EL (cell line): ENCODE measurements at regions not wholly inside any gene's neighbourhood (a gene's known extent, or its start where the extent isn't known, plus 50 kb on each side); places are given as distances from the start of the nearest gene placed in this dataset.

Experiments used
- DNase-seq: peaks from one replicate; pipeline ENCODE4 v3.0.0-alpha.2; 2016

- no peak for DNase-seq
Observed at GRCh38 chr14:58912287-58912686, 274.5 kb downstream of the DACT1 start.

GRCh38 chr14:58912799-58913432 lies 275.2 kb downstream of the DACT1 start:
- DNase-seq: no peak

GRCh38 chr14:58914279-58914855 lies 274.1 kb upstream of the DAAM1 start:
- DNase-seq: no peak

GRCh38 chr14:58915646-58916045 lies 272.8 kb upstream of the DAAM1 start:
- DNase-seq: no peak

GRCh38 chr14:58918066-58918738 lies 270.3 kb upstream of the DAAM1 start:
- peak; percentile 47 for DNase-seq

- no peak for DNase-seq
Observed at GRCh38 chr14:58919217-58919616, 269.2 kb upstream of the DAAM1 start.

- DNase-seq: no peak
Observed at GRCh38 chr14:58920230-58920629, 268.2 kb upstream of the DAAM1 start.

GRCh38 chr14:58922201-58922940 lies 266.1 kb upstream of the DAAM1 start:
- DNase-seq: peak; percentile 17

- no peak for DNase-seq
Observed at GRCh38 chr14:58923751-58924405, 264.6 kb upstream of the DAAM1 start.

- no peak for DNase-seq
Observed at GRCh38 chr14:58941629-58942028, 246.8 kb upstream of the DAAM1 start.

- no peak for DNase-seq
Observed at GRCh38 chr14:58942516-58942915, 246.0 kb upstream of the DAAM1 start.

- no peak for DNase-seq
Observed at GRCh38 chr14:58944343-58944967, 244.0 kb upstream of the DAAM1 start.

GRCh38 chr14:58944968-58945356 lies 243.5 kb upstream of the DAAM1 start:
- no peak for DNase-seq

GRCh38 chr14:58946431-58946830 lies 242.0 kb upstream of the DAAM1 start:
- DNase-seq: no peak

GRCh38 chr14:58947156-58947555 lies 241.3 kb upstream of the DAAM1 start:
- DNase-seq: no peak

- no peak for DNase-seq
Observed at GRCh38 chr14:58947814-58948445, 240.5 kb upstream of the DAAM1 start.

GRCh38 chr14:58950555-58950954 lies 237.9 kb upstream of the DAAM1 start:
- DNase-seq: no peak

GRCh38 chr14:58951143-58951542 lies 237.3 kb upstream of the DAAM1 start:
- no peak for DNase-seq

- DNase-seq: no peak
Observed at GRCh38 chr14:58954052-58954451, 234.4 kb upstream of the DAAM1 start.

GRCh38 chr14:58954901-58955861 lies 233.3 kb upstream of the DAAM1 start:
- no peak for DNase-seq
